GM23338 (cell line): ENCODE measurements at regions not wholly inside any gene's neighbourhood (a gene's known extent, or its start where the extent isn't known, plus 50 kb on each side); places are given as distances from the start of the nearest gene placed in this dataset.

ENCODE experiments used
- CREB1 ChIP-seq: fragments of 250-450 bp; sonication (Bioruptor Pico); IDR thresholded peaks from 2 replicates; pipeline ENCODE4 v1.5.0; 2020; ENCODE audit warnings: low read depth, mild to moderate bottlenecking, moderate library complexity
- CTCF ChIP-seq, 2 experiments: fragments of 200-600 bp in 1 of 2; sonication (generic) in 1 of 2; conservative IDR thresholded peaks; 2 replicates each; pipeline versions ENCODE4 v1.5.1 to v1.6.1; 2016 to 2017; ENCODE audit warnings: antibody characterized with exemption in 2 of 2, low read depth in 2 of 2, mild to moderate bottlenecking in 2 of 2, moderate library complexity in 1 of 2
- JUNB ChIP-seq: IDR thresholded peaks from one replicate; pipeline ENCODE4 v1.6.1; 2016; ENCODE audit warnings: antibody characterized with exemption; ENCODE audit not compliant: unreplicated experiment
- POLR2AphosphoS5 ChIP-seq: IDR thresholded peaks from 2 replicates; pipeline ENCODE4 v1.6.1; 2016; ENCODE audit warnings: antibody characterized with exemption, low read depth
- REST ChIP-seq: IDR thresholded peaks from one replicate; pipeline ENCODE4 v1.6.1; 2018; ENCODE audit warnings: antibody characterized with exemption; ENCODE audit not compliant: unreplicated experiment

GRCh38 chr17:77306048-77306789, 165.4 kb downstream of the SEC14L1 start:
- TF ChIP-seq POLR2AphosphoS5 (no peak), CTCF (conservative IDR thresholded peaks at IDR 0.05; ENCODE audit: low read depth in 2 of 2) (no peak), CREB1 (CRISPR knock-in tag) (no peak), JUNB (no peak), REST (no peak)
